Effector CD4-positive, alpha-beta T cell (primary cell): ENCODE measurements at regions not wholly inside any gene's neighbourhood (a gene's known extent, or its start where the extent isn't known, plus 50 kb on each side); places are given as distances from the start of the nearest gene placed in this dataset.
"Not testable (repeated sequence)": the region's sequence is repeated elsewhere in the genome, so short reads cannot be mapped to it uniquely, and the experiment has no call there.

Experiments used
- DNase-seq: peaks from one replicate; pipeline ENCODE4 v3.0.0-alpha.2; 2020

GRCh38 chr16:72453856-72454255 lies 281.9 kb upstream of the PMFBP1 start:
- not testable (repeated sequence) for DNase-seq

GRCh38 chr16:72444696-72445095 lies 272.7 kb upstream of the PMFBP1 start:
- no peak for DNase-seq

- no peak for DNase-seq
Measured at GRCh38 chr16:72443809-72444208, 271.9 kb upstream of the PMFBP1 start.

- DNase-seq, result no peak
Measured at GRCh38 chr16:72442385-72443158, 270.6 kb upstream of the PMFBP1 start.

DNA sequence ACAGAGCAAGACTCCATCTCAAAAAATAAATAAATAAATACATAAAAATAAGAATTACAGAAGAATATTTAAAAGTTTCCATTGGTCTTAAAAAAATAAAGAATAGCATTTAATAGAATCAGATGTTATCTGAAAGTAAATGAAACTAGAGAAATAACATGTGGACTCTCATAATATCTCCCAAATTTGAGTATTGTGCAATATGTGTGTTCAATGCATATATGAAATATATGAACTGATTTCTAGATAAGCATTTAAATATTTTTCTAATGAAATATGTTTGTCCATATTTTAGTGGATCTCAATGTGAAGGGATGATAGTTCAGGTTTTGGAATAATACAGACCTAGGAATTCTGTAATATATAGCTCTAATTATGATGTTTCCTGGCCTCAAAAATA lies 265.9 kb upstream of the PMFBP1 start:
- DNase-seq, result no peak

DNA sequence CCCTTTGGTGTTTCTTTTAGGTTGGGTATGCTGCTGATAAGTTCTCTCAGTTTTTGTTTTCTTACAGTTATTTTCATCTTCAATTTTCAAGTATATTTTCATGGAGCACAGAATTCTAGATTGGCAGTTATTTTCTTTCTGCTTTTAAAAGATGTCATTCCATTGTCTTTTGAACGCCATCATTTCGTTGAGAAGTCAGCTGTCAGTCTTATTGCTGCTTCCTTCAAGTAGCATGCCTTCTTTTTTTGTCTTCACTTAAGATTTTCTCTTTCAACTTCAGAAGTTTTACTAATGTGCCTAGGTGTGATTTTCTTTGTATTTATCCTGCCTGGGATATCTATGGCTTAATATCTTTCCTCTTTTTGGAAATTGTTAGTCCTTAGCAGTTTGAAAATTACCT lies 262.2 kb upstream of the PMFBP1 start:
- no peak for DNase-seq

DNA sequence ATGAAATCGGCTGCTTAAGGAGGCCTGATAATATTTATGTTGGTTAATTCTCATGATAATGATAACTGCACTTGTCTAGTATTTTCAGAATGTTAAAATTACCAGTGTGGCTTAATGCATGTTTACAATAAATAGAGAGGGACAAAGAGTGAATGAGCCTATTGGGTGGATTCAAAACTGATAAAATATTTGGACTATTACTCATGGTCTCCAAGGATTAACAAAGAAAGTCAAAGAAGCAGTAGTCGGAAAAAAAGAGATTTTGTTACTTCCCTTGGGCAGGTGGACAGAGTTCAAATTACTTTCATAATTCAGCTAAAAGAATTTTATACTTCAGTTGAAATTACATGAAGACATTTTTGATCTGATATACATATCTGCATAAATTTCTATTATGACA lies 258.2 kb upstream of the PMFBP1 start:
- no peak for DNase-seq

- DNase-seq, result no peak
Measured at GRCh38 chr16:72429671-72430081, 257.7 kb upstream of the PMFBP1 start.

DNA sequence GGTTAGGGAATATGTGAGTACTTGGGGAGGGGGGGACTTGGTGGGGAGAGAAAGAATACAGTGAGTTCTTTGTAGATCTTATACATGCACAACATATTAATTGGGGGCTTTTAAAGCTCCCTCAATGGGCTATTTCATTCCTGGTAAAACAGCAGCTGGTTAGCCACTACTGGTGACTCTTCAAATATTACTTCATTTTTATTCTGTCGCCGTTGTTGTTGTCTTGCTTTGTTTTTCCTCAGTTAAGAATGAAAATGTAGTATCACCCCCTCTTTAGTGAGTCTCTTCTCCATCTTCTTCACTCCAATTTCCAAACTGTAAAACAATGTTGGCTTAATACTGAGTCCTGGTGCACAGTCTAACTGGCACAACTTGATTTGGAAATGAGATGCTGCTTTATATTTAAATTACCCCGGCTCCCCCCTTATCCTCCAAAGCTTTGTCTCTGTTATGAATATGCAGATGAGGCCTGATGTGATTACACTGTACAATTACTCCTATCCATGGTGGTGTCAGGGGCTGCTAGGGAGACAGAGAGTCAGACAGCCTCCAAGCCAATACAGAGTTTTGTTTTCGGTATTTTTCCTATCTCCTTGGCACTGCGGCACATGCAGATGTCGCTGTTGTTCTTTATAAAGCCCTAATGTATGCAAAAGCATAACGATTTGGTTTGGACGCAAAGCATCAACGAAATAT lies 256.9 kb upstream of the PMFBP1 start:
- DNase-seq, result no peak

DNA sequence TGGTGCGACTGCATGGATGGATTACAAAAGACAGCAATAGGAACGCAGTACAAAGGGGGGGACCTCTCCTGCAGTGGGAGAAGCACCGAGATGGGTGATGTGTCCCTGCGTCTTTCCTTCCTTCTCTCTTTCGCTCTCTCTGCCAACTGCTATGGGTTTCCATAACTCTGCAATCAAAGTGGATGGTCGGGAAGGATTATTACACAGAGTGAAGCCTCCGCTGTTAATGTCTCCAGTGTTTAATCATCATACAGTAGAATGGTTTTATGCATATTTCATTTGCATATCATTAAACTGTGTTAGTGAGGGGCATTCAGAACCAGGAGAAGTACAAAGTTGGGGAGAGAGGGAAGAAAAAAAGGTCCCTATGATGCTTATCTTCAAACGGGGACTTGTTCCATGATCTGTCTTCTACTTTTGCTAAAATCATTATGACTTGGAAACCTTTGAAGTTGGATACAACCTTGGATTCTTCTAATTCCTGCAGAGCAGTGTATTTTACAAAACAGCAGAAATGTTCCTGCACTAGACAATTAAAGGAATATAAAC lies 255.9 kb upstream of the PMFBP1 start:
- no peak for DNase-seq

DNA sequence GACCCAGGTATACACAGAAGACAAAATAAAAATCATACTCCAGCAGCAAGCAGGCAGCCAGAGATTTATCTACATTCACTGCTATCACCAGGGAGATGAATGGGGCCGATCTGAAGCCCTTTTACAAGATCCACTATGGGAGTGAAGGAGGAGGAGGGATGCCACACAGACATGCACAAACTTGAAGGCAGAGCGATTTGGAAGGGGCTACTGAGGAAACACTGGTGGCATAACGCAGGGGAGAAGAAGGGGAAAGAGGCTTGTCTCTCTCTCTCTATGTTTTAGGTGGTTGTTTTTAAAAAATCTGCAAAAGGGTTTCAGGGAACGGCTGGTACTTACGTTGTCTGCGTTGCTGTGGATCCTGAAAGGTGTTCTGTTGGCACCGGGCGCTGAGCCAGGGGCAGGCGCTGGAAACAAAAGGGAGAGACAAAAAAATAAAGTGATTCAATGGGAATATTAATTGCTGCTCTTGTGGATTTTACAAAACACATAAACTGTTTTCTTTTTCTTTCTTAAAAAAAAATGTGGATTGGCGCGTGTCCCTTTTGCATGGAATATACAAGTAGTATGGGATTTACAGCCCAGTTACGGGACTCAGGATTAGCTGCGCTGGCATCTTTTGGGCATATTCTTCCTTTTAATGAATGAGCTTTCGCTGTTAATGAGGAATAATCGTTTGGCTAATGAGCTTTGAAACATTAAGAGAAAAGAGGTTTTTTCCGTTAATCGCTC lies 255.3 kb upstream of the PMFBP1 start:
- DNase-seq, result no peak

- no peak for DNase-seq
Measured at GRCh38 chr16:72426386-72426785, 254.4 kb upstream of the PMFBP1 start.

DNA sequence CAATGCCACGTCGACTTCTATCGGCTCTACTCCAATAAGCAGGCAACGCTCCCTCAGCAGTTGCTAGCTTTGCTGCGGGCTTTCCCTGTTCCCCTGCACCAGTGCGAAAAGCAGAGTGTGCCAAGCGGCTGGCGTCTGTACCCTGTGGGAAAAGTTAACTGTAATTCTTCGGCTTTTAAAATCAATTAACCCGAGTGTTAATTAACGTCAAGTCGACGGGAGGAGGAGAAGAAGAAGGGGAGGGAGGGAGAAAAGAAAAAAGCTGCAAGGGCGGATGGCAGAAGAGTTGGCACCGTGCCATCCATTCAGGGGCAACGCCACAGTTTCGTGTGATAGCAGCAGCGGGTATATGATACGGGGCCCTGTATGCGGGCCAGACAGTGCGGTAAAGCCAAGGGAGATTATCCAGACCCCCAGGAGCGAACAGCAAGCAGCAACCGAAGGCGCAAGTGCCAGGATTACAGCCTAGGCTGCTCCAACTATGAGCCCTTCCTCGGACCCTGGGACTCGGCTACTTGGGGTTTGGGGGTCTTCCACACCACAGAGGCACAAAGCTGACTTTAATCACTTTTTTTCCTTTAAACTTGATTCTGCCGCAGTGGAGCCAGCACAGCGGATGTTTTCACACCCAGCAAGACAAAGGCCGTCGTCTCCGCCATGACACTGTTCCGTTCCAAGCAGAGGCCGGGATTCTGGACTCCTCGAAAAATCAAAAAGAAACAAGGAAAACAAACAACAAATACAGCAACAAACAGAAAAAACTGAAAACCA lies 253.8 kb upstream of the PMFBP1 start:
- DNase-seq, result no peak

DNA sequence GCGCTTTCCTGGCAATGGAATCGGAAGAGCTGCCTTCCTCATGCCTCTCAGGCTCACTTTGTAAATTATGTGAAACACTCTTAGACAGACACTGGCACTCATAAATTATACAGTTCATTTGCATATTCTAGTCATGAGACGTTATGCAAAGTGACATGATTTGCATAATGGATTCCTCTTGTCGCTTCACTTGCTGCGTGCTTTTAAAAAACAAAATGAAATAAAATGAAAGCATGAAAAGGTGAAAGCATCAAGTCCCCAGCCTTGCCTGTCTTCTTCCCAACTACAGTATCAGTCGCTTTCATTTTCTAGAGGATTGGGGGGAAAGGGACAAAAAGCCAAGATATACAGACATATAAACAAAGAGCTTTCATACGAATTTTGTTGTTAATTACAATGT lies 252.8 kb upstream of the PMFBP1 start:
- DNase-seq, result no peak

DNA sequence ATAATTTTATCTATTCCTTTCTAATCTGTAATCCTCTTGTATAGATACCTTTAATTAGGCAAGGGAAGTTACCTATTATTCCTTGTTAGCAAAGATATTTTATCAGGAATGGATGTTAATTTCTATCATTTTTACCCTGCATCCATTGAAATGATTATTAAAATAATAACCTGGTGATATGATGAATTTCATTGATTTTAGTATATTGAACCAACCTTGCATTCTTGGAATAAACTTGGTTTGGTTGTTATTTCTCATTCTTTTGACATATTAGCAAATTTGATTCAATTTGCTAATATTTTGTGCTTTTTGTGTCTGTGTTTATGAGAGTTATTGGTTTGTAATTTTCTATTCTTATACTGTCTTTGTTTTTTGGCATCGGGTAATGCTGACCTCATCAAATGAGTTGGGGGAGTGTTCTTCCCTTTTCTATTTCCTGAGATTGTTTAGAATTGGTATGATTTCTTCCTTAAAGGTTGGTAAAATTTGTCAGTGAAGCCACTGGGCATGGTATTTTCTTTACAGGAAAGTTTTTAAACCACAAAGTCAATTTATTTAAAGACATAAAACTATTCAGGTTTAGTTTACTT lies 250.4 kb upstream of the PMFBP1 start:
- no peak for DNase-seq

GRCh38 chr16:72419638-72420037 lies 247.7 kb upstream of the PMFBP1 start:
- no peak for DNase-seq

DNA sequence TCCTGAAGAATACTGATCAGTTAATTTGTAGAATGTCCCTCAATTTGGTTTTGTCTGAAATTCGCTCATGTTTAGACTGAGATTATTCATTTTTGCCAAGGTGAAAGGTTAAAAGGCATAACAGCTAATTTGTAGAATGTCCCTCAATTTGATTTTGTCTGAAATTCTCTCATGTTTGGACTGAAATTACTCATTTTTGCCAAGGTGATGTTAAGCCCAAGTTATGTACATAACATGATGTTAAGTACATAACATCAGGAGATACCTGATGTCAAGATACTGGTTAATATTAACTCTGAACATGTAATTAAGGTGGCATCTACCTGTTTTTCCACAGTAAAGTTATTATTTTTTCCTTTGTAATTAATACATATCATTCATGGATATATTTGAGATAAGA lies 243.4 kb upstream of the PMFBP1 start:
- no peak for DNase-seq

GRCh38 chr16:72410492-72410891 lies 238.5 kb upstream of the PMFBP1 start:
- DNase-seq, result no peak

DNA sequence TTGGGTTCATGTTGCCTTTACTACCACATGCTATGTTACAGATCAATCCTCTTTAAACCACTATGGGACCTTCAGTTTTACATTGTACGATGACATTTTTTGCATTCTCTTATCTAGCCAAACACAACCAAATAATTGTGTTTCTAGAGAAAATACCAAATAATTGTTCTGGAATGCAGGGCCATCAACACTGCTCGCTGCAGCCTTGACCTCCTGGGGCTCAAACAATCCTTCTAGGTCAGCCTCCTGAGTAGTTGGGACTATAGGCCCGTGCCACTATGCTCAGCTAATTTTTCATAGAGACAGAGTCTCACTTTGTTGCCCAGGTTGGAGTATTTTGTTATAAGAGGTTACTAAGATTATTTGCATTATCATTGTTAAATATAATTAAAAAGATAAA lies 237.5 kb upstream of the PMFBP1 start:
- no peak for DNase-seq

DNA sequence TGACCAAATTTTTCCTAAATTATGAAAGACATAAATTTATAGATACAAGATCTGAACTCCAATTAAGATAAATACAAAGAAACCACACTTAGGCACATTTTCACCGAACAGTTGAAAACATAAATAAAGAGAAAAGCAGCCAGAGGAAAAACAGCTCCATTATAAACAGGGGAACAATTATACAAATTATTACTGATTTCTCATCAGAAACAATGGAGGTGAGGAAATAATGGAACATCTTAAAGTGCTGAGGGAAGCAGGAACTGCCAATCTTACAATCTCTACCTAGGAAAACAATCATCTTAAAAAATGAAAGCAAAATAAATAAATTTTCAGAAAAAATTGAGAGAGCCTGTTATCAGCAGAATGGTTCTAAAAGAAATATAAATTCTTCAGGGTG lies 234.4 kb upstream of the PMFBP1 start:
- DNase-seq, result no peak

GRCh38 chr16:72404299-72404698 lies 232.3 kb upstream of the PMFBP1 start:
- DNase-seq, result no peak

GRCh38 chr16:72401084-72401361 lies 229.1 kb upstream of the PMFBP1 start:
- DNase-seq, result no peak
